ENCODE measurements at regions not wholly inside any gene's neighbourhood (a gene's known extent, or its start where the extent isn't known, plus 50 kb on each side); places are given as distances from the start of the nearest gene placed in this dataset.

DNA sequence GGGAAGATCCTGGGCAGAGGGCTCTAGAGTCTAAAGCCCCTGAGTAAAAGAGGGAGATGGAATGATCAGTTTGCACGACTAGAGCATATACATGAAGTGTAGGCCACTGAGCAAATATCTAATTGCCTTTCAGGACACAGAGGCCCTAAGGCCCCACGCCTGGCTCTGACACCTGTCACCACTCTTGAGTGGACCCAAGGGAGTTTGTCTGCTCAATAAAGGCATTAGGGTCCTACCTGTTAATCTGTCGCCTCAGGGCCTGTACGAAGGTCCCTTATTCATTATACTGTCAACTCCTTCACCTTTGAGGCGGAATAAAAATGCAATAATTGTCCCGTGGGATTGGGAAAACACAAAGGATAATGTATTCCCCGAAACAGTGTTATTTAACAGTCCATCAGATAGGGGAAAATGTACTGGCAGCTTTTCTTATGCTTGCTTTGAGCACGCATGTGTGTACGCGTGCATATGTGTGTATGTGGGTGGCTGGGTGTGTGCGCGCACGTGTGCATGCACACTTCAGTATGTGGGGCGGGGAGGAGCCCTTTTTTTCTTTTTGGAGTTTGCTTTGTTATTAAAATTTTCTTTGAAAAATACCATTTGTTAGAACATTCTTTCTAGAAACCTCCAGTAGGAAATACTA is 161.8 kb upstream of the SERP2 start:
- DNase-seq (ENCODE audit: low read depth, low spot score) (no peak), FAIRE-seq (no peak), ATAC-seq (no peak)
- Histone ChIP-seq H3K4me3 (no peak overlapping the region), H3K27me3 (replicated peaks in 1 of 2; ENCODE audit: control insufficient read depth in 2 of 2, insufficient read depth in 2 of 2, low read length in 1 of 2) (no peaks in the 10 kb centered on the region; a peak in 1 of 4 replicates), H3K9ac (ENCODE audit: control insufficient read depth, insufficient read depth, low read length) (no peak overlapping the region), H3K4me1 (ENCODE audit: control insufficient read depth, insufficient read depth, low read length) (no peaks in the 10 kb centered on the region), H3K9me3 (replicated peaks; ENCODE audit: control insufficient read depth, insufficient read depth, low read length) (no peaks in the 10 kb centered on the region; the same call in 1 of the 3 replicates), H3K4me2 (ENCODE audit: control insufficient read depth, insufficient read depth) (no peak overlapping the region), H4K20me1 (ENCODE audit: control insufficient read depth, insufficient read depth) (no peaks in the 10 kb centered on the region), H3K27ac (ENCODE audit: control insufficient read depth, insufficient read depth) (no peak overlapping the region), H3K79me2 (ENCODE audit: control insufficient read depth, insufficient read depth, low read length) (no peaks in the 10 kb centered on the region), H2AFZ (ENCODE audit: control insufficient read depth, low read depth, low read length) (no peak overlapping the region), H3K36me3 (ENCODE audit: control insufficient read depth in 2 of 2, insufficient read depth in 2 of 2, low read length in 1 of 2) (no peaks in the 10 kb centered on the region)
- intact Hi-C loops (cut with micrococcal nuclease; ENCODE audit: unreplicated experiment) (no loop called here), in situ Hi-C loops (cut with MboI) (no loop called here)
- RAD21 ChIA-PET (ENCODE audit: unreplicated experiment): no interaction called here
- no TSS peak for BruUV-seq (replicated peaks)
- CTCF ChIA-PET: no interaction called here
- SMC1A ChIA-PET (ENCODE audit: uncharacterized antibody, unreplicated experiment): no interaction called here
- POLR2A ChIA-PET: no interaction called here
- 55% methylated on average over 14 of the region's 14 CpGs for WGBS (ENCODE audit: insufficient coverage, insufficient replicate concordance, low lambda C conversion rate, missing lambda C conversion rate)
- no peak for TF ChIP-seq RFX5 (IDR thresholded peaks at IDR 0.05; ENCODE audit: low read depth, low read length)
- TF ChIP-seq, protein P1, sequence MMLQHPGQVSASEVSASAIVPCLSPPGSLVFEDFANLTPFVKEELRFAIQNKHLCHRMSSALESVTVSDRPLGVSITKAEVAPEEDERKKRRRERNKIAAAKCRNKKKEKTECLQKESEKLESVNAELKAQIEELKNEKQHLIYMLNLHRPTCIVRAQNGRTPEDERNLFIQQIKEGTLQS (IDR thresholded peaks at IDR 0.05; ENCODE audit: borderline replicate concordance, extremely low read depth, low read depth, low read length): no peak
- TF ChIP-seq ETV6 (conservative IDR thresholded peaks at IDR 0.05 in 1 of 2, IDR thresholded peaks at IDR 0.05 in 1 of 2; ENCODE audit: borderline replicate concordance in 1 of 2, low read depth in 1 of 2): no peak
- TF ChIP-seq, protein P2, sequence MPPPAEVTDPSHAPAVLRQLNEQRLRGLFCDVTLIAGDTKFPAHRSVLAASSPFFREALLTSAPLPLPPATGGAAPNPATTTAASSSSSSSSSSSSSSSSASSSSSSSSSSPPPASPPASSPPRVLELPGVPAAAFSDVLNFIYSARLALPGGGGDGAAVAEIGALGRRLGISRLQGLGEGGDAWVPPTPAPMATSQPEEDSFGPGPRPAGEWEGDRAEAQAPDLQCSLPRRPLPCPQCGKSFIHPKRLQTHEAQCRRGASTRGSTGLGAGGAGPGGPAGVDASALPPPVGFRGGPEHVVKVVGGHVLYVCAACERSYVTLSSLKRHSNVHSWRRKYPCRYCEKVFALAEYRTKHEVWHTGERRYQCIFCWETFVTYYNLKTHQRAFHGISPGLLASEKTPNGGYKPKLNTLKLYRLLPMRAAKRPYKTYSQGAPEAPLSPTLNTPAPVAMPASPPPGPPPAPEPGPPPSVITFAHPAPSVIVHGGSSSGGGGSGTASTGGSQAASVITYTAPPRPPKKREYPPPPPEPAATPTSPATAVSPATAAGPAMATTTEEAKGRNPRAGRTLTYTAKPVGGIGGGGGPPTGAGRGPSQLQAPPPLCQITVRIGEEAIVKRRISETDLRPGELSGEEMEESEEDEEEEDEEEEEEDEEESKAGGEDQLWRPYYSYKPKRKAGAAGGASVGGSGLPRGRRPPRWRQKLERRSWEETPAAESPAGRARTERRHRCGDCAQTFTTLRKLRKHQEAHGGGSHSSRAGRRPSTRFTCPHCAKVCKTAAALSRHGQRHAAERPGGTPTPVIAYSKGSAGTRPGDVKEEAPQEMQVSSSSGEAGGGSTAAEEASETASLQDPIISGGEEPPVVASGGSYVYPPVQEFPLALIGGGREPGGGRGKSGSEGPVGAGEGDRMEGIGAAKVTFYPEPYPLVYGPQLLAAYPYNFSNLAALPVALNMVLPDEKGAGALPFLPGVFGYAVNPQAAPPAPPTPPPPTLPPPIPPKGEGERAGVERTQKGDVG (CRISPR knock-in tag; IDR thresholded peaks at IDR 0.05): no peak
- no peak for TF ChIP-seq MEF2B (IDR thresholded peaks at IDR 0.05; ENCODE audit: partially characterized antibody, poor library complexity, severe bottlenecking)
- no peak for TF ChIP-seq TBL1XR1 (IDR thresholded peaks at IDR 0.05; ENCODE audit: low read depth, low read length)
- TF ChIP-seq KAT2A (conservative IDR thresholded peaks at IDR 0.05; ENCODE audit: control insufficient read depth, low read depth, low read length): no peak
- no peak for TF ChIP-seq RUNX3 (IDR thresholded peaks at IDR 0.05; ENCODE audit: low read length)
- no peak for TF ChIP-seq YBX1 (IDR thresholded peaks at IDR 0.05)
- no peak for TF ChIP-seq FOXK2 (IDR thresholded peaks at IDR 0.05)
- TF ChIP-seq, protein P3, sequence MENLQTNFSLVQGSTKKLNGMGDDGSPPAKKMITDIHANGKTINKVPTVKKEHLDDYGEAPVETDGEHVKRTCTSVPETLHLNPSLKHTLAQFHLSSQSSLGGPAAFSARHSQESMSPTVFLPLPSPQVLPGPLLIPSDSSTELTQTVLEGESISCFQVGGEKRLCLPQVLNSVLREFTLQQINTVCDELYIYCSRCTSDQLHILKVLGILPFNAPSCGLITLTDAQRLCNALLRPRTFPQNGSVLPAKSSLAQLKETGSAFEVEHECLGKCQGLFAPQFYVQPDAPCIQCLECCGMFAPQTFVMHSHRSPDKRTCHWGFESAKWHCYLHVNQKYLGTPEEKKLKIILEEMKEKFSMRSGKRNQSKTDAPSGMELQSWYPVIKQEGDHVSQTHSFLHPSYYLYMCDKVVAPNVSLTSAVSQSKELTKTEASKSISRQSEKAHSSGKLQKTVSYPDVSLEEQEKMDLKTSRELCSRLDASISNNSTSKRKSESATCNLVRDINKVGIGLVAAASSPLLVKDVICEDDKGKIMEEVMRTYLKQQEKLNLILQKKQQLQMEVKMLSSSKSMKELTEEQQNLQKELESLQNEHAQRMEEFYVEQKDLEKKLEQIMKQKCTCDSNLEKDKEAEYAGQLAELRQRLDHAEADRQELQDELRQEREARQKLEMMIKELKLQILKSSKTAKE (IDR thresholded peaks at IDR 0.05; ENCODE audit: low read depth, poor library complexity, severe bottlenecking): no peak
- TF ChIP-seq, protein P4, sequence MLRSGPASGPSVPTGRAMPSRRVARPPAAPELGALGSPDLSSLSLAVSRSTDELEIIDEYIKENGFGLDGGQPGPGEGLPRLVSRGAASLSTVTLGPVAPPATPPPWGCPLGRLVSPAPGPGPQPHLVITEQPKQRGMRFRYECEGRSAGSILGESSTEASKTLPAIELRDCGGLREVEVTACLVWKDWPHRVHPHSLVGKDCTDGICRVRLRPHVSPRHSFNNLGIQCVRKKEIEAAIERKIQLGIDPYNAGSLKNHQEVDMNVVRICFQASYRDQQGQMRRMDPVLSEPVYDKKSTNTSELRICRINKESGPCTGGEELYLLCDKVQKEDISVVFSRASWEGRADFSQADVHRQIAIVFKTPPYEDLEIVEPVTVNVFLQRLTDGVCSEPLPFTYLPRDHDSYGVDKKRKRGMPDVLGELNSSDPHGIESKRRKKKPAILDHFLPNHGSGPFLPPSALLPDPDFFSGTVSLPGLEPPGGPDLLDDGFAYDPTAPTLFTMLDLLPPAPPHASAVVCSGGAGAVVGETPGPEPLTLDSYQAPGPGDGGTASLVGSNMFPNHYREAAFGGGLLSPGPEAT (IDR thresholded peaks at IDR 0.05; ENCODE audit: low read depth): no peak
- TF ChIP-seq, protein P5, sequence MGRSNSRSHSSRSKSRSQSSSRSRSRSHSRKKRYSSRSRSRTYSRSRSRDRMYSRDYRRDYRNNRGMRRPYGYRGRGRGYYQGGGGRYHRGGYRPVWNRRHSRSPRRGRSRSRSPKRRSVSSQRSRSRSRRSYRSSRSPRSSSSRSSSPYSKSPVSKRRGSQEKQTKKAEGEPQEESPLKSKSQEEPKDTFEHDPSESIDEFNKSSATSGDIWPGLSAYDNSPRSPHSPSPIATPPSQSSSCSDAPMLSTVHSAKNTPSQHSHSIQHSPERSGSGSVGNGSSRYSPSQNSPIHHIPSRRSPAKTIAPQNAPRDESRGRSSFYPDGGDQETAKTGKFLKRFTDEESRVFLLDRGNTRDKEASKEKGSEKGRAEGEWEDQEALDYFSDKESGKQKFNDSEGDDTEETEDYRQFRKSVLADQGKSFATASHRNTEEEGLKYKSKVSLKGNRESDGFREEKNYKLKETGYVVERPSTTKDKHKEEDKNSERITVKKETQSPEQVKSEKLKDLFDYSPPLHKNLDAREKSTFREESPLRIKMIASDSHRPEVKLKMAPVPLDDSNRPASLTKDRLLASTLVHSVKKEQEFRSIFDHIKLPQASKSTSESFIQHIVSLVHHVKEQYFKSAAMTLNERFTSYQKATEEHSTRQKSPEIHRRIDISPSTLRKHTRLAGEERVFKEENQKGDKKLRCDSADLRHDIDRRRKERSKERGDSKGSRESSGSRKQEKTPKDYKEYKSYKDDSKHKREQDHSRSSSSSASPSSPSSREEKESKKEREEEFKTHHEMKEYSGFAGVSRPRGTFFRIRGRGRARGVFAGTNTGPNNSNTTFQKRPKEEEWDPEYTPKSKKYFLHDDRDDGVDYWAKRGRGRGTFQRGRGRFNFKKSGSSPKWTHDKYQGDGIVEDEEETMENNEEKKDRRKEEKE (IDR thresholded peaks at IDR 0.05): no peak
- no peak for TF ChIP-seq BRCA1 (IDR thresholded peaks at IDR 0.05; ENCODE audit: low read depth, low read length)

Data from GM12878 (cell line).